ENCODE measurements at regions not wholly inside any gene's neighbourhood (a gene's known extent, or its start where the extent isn't known, plus 50 kb on each side); places are given as distances from the start of the nearest gene placed in this dataset.
"Not testable (repeated sequence)": the region's sequence is repeated elsewhere in the genome, so short reads cannot be mapped to it uniquely, and the experiment has no call there.

DNA sequence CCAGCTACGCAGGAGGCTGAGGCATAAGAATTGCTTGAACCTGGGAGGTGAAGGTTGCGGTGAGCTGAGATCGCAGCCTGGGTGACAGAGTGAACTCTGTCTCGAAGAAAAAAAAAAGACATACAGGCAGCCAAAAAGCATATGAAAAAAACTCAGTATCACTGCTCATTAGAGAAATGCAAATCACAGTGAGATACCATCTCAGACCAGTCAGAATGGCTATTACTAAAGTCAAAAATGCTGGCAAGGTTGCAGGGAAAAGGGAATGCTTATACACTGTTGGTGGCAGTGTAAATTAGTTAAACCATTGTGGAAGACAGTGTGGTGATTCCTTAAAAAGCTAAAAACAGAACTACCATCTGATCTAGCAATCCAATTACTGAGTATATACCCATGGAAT lies 123.1 kb downstream of the CHIC2 start:
- TF ChIP-seq, protein P1, sequence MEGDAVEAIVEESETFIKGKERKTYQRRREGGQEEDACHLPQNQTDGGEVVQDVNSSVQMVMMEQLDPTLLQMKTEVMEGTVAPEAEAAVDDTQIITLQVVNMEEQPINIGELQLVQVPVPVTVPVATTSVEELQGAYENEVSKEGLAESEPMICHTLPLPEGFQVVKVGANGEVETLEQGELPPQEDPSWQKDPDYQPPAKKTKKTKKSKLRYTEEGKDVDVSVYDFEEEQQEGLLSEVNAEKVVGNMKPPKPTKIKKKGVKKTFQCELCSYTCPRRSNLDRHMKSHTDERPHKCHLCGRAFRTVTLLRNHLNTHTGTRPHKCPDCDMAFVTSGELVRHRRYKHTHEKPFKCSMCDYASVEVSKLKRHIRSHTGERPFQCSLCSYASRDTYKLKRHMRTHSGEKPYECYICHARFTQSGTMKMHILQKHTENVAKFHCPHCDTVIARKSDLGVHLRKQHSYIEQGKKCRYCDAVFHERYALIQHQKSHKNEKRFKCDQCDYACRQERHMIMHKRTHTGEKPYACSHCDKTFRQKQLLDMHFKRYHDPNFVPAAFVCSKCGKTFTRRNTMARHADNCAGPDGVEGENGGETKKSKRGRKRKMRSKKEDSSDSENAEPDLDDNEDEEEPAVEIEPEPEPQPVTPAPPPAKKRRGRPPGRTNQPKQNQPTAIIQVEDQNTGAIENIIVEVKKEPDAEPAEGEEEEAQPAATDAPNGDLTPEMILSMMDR (IDR thresholded peaks at IDR 0.05; ENCODE audit: insufficient read depth, low read depth, low read length, missing control alignments): no peak
- no peak overlapping the region for H3K4me3 ChIP-seq (ENCODE audit: low read depth, low read length)
- DNase-seq (ENCODE audit: low read depth): no peak

DNA sequence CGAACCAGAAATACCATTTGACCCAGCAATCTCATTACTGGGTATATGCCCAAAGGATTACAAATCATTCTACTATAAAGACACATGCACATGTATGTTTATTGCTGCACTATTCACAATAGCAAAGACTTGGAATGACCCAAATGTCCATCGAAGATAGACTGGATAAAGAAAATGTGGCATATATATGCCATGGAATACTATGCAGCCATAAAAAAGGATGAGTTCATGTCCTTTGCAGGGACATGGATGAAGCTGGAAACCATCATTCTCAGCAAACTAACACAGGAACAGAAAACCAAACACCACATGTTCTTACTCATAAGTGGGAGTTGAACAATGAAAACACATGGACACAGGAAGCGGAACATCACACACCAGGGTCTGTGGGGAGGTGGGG lies 124.5 kb downstream of the CHIC2 start:
- H3K4me3 ChIP-seq (ENCODE audit: low read depth, low read length); DNase-seq (ENCODE audit: low read depth): not testable (repeated sequence)

DNA sequence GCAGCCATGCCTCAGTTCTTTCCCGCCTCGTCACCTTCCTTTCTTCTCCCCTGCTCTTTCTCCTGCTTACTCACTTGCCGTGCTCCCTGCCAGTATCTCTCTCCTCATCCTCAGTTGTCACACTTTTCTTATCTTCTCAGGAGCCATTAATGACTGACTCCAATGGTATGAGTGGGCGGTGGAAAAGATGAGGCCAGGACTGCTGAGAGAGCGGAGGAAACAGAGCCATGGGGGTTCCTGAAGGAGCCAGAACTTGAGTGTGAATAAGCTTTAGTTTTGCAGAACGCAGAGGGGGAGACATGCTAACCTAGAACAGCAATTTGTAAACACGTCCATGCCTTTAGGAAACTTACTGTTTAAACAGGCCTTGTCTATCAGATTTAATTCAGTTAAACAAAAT lies 126.5 kb downstream of the CHIC2 start:
- TF ChIP-seq, protein P1 (IDR thresholded peaks at IDR 0.05; ENCODE audit: insufficient read depth, low read depth, low read length, missing control alignments): no peak
- no peak for DNase-seq (ENCODE audit: low read depth)
- no peak overlapping the region for H3K4me3 ChIP-seq (ENCODE audit: low read depth, low read length)

DNA sequence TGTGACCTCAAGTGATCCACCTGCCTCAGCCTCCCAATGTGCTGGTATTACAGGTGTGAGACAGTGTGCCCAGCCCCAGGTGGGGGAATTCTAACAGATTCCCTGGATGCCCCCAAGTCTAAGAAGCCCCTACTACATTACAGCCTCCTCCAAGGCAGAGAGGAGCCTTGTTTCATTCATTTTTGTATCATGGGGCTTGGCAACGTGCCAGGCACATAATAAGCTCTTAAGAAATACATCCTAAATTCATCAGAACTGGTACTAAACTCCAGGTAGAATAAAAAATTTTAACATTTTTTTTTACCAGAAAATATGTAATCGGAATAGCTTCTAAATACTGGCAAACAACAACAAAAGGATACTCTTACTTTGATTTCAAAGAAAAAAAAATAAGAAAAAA lies 127.1 kb downstream of the CHIC2 start:
- DNase-seq (ENCODE audit: low read depth): no peak
- H3K4me3 ChIP-seq (ENCODE audit: low read depth, low read length): no peak overlapping the region

DNA sequence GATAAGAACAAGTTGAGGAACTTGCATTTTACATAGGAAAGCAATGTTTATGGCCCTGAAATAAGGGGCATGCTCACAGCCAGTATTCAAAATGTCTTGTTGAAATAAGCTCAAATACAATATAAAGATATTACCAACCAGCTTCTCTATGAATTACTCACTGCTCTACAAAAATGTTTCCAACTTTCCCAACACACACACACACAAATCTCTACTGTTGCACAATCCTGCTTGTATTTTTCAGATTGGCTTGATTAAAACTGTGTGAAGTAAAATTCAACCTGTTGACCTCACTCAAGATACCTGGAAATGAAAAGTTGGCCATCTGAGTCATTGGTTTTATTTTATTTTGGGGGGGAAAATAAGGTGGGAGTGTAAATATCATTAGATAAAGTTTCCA lies 128.6 kb downstream of the CHIC2 start:
- H3K4me3 ChIP-seq (ENCODE audit: low read depth, low read length): no peak overlapping the region
- no peak for DNase-seq (ENCODE audit: low read depth)
- TF ChIP-seq, protein P1 (IDR thresholded peaks at IDR 0.05; ENCODE audit: insufficient read depth, low read depth, low read length, missing control alignments): no peak

More for the DNA sequence above, 127.1 kb downstream of the CHIC2 start:
- TF ChIP-seq, protein P1 (IDR thresholded peaks at IDR 0.05; ENCODE audit: insufficient read depth, low read depth, low read length, missing control alignments): no peak

DNA sequence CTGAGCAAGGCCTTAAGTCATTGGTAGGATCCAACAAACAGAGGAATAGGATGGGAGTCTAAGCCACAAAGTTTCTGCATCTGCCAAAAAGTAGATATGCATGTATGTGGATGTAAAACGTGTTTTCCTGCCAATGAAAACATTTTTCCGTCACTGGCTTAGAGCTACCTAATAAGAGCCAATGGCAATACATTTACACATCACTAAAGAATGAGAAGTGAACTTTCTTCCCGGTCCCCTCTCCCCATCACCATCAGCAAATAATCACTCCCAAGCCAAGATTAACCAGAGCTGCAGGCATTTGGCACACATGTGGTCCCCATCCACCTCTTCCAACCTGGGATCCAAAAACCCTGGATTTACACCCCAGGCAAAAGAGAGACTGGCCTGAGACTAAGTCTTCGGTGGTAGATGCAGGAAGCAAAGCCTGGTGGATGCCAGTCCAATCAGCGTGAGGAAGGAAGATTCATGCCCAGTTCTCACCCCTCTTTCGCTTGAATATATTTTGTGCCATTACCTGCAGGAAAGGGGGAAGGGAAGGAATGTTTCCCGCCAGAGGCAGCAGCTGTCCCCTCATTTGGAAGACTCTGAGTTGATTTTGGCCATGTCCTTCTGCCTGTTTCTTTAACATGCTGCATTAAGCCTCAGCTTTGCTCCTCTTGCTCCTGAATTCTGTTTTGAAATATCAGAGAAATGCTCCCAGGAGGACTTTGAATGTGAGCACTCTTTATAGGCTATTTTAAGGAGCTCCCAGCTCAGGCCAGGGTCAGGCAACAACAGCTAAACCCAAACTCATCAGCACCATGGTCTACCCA lies 131.4 kb downstream of the CHIC2 start:
- TF ChIP-seq, protein P1 (IDR thresholded peaks at IDR 0.05; ENCODE audit: insufficient read depth, low read depth, low read length, missing control alignments): no peak
- no peak for DNase-seq (ENCODE audit: low read depth)
- no peak overlapping the region for H3K4me3 ChIP-seq (ENCODE audit: low read depth, low read length)

DNA sequence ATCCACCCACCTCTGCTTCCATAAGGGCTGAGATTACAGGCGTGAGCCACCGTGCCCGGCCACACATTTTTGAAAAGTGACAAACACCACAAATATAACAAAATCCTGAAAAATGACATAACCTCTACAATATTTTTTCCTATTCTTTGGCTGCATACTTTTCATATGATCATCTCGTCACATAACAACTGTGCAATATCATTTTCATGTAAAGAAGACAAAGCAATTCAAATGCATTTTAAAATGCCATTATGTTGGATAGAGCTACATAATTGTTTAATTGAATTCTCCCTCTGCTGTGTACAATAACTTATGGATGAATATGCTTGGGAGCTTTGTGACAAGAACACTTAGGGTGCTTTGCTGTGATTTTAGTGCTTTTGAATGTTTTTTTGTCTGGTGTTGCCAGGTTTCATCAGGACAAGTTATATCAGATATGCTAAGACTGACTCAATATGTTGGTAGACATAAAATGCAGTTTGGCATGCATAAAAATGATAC lies 132.9 kb downstream of the CHIC2 start:
- TF ChIP-seq, protein P1 (IDR thresholded peaks at IDR 0.05; ENCODE audit: insufficient read depth, low read depth, low read length, missing control alignments): no peak
- DNase-seq (ENCODE audit: low read depth): no peak

More for the DNA sequence above, 132.9 kb downstream of the CHIC2 start:
- H3K4me3 ChIP-seq (ENCODE audit: low read depth, low read length): no peak overlapping the region

Data from GM12865 (cell line).